MM.1S (cell line): ENCODE measurements at regions not wholly inside any gene's neighbourhood (a gene's known extent, or its start where the extent isn't known, plus 50 kb on each side); places are given as distances from the start of the nearest gene placed in this dataset.

Experiments
- CTCF ChIP-seq: fragments of 300-600 bp; sonication (generic); IDR thresholded peaks from 2 replicates; pipeline ENCODE4 v1.5.1; 2016; ENCODE audit warnings: antibody characterized with exemption, low read length, mixed read lengths
- EZH2 ChIP-seq: fragments of 300-600 bp; sonication (generic); optimal IDR thresholded peaks from 2 replicates; pipeline ENCODE3; 2017; ENCODE audit warnings: low read depth, mild to moderate bottlenecking, antibody characterized with exemption, low read length, mixed read lengths

DNA sequence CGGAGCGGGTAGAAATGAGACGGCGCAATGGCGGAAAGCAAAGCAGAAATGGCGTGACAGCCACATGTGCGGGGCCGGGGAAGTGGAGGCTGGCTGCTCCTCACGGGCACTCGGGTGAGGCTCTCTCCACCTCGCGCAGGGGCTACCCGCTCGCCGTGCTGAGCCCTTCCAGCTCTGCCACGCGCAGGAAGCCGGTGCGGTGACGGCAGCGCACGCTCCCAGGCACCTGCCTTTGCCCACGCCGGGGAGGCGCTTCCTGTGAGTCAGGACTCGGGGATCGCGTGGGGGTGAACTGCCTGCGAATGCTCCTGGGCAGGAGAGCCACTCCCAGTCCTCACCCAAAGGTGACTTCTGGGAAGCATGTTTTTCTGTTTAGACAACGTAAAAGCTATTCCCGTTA lies 431.2 kb downstream of the GLRX3 start:
- no peak for TF ChIP-seq CTCF
- TF ChIP-seq EZH2, result no peak
